BJ (cell line): ENCODE measurements at regions not wholly inside any gene's neighbourhood (a gene's known extent, or its start where the extent isn't known, plus 50 kb on each side); places are given as distances from the start of the nearest gene placed in this dataset.

ENCODE experiments used
- CTCF ChIA-PET: fragments of 350-600 bp; formaldehyde crosslinking; extraction: SDS; loops from one replicate; lab custom pipeline; 2021; ENCODE audit warnings: antibody characterized with exemption, inconsistent platforms; lab: Yijun Ruan, JAX
- POLR2A ChIA-PET: fragments of 300-600 bp; sonication (Branson Sonifier 250); formaldehyde crosslinking; extraction: SDS; loops from one replicate; lab custom pipeline; 2021; ENCODE audit warnings: antibody characterized with exemption; lab: Charles Lee
- DNase-seq: peaks from one replicate; pipeline ENCODE4 v3.0.0-alpha.2; 2011; ENCODE audit warnings: low read depth
- H3K27me3 ChIP-seq: 2 replicates; pipeline ENCODE4 v1.6.0; 2011; ENCODE audit warnings: low read length; ENCODE audit not compliant: control insufficient read depth, insufficient read depth
- H3K36me3 ChIP-seq: 2 replicates; pipeline ENCODE4 v1.5.1; 2011; ENCODE audit warnings: low read length; ENCODE audit not compliant: control insufficient read depth, insufficient read depth
- H3K4me3 ChIP-seq: 2 replicates; pipeline ENCODE4 v1.5.1; 2011; ENCODE audit warnings: low read depth, mild to moderate bottlenecking, control low read depth, low read length
- TF ChIP-seq, protein P1 (sequence below): IDR thresholded peaks from 2 replicates; pipeline ENCODE4 v1.5.1; 2011; ENCODE audit warnings: low read depth, mild to moderate bottlenecking, control low read depth, inconsistent platforms, low read length, moderate library complexity; ENCODE audit not compliant: insufficient read depth

- no peak for DNase-seq
- TF ChIP-seq, protein P1, sequence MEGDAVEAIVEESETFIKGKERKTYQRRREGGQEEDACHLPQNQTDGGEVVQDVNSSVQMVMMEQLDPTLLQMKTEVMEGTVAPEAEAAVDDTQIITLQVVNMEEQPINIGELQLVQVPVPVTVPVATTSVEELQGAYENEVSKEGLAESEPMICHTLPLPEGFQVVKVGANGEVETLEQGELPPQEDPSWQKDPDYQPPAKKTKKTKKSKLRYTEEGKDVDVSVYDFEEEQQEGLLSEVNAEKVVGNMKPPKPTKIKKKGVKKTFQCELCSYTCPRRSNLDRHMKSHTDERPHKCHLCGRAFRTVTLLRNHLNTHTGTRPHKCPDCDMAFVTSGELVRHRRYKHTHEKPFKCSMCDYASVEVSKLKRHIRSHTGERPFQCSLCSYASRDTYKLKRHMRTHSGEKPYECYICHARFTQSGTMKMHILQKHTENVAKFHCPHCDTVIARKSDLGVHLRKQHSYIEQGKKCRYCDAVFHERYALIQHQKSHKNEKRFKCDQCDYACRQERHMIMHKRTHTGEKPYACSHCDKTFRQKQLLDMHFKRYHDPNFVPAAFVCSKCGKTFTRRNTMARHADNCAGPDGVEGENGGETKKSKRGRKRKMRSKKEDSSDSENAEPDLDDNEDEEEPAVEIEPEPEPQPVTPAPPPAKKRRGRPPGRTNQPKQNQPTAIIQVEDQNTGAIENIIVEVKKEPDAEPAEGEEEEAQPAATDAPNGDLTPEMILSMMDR: no peak
- ChIA-PET POLR2A (no interaction called here), CTCF (interaction anchor here (1.2 kb wide), 1 partner anchor 35 kb away, joined by 3 read pairs; no protein-coding TSS in a partner anchor)
- H3K4me3 ChIP-seq: no peak overlapping the region
- H3K27me3 ChIP-seq: no peaks in the 10 kb centered on the region
- H3K36me3 ChIP-seq: no peaks in the 10 kb centered on the region
Observed at GRCh38 chr13:65907666-65908525, 1322.2 kb downstream of the PCDH9 start.

DNA sequence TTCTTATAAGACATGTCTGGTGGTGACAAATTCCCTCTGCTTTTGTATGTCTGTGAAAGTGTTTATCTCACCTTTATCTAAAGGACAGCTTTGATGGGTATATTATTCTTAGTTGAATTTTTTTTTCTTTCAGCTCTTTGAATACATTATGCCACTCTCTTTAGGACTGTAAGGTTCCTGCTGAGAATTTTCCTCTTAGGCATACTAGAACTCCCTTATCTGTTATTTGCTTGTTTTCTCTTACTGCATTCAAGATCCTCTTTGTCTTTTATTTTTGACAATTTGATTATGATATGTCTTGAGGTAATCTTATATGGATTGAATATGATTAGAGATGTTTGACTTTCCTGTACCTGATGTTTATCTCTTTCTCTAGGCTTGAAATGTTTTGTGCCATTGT is 1328.4 kb downstream of the PCDH9 start:
- CTCF ChIA-PET: no interaction called here
- POLR2A ChIA-PET: no interaction called here
- no peaks in the 10 kb centered on the region for H3K27me3 ChIP-seq

DNA sequence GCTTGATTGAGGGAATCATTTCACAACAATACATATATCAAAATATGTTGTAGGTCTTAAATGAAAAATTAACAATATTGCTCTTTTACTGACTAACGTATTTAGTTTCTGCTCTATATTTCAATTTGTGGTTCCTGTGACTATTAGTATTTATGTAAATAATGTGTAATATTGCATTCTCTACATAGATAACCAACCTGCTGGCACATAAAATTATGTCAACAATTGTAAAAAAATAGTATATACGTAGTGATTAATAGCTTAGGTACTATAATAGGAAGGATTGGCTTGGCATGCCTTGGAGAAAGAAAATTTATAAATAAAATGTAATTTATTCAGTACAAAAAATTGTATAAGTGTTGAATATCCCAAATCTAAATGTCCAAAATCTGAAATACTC is 1336.1 kb downstream of the PCDH9 start:
- Histone ChIP-seq H3K27me3 (no peaks in the 10 kb centered on the region), H3K36me3 (no peaks in the 10 kb centered on the region), H3K4me3 (no peak overlapping the region)
- TF ChIP-seq, protein P1: no peak
- ChIA-PET POLR2A (no interaction called here), CTCF (no interaction called here)
- DNase-seq: no peak

More for the DNA sequence above, 1328.4 kb downstream of the PCDH9 start:
- Histone ChIP-seq H3K4me3 (no peak overlapping the region), H3K36me3 (no peaks in the 10 kb centered on the region)
- DNase-seq: no peak
- TF ChIP-seq, protein P1: no peak

DNA sequence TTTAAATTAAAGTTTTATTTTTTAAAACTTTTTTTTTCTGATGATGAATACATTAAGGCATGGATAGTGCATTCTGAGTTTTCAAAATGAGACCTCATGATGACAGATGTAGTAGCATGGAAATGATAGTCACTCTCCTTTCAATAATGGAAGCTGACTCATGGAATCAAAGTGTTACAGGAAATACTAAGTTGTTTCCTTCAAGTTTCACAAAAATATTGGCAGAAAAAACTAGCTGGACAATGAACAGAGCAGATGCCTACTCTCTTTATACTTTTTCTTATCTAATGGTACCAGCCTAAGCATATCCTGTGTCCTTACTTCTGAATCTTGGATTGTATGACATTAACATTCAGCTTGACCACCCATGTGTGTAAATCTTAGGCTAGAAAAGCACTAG is 1337.3 kb downstream of the PCDH9 start:
- Histone ChIP-seq H3K27me3 (no peaks in the 10 kb centered on the region), H3K4me3 (no peak overlapping the region), H3K36me3 (no peaks in the 10 kb centered on the region)
- POLR2A ChIA-PET: no interaction called here
- no peak for DNase-seq
- TF ChIP-seq, protein P1: no peak
- CTCF ChIA-PET: no interaction called here

DNA sequence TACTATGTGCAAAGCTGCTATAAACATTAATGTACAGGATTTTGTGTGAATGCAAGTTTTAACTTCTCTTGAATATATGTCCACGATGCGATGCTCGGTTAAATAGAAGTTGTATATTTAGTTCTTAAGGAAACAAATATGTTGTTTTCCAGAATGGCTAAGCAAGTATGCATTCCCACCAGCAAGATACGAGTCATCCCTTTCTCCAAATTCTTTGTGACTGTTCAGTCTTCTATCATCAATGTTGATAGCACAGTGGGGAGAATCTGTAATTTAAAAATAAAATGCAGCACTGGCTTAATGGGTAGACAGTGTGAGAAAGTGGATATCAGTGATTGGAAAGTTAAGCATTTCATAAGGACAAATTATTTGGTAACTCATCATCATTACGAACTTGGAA is 1340.8 kb downstream of the PCDH9 start:
- no peaks in the 10 kb centered on the region for H3K27me3 ChIP-seq
- H3K4me3 ChIP-seq: no peak overlapping the region
- ChIA-PET CTCF (no interaction called here), POLR2A (no interaction called here)
- H3K36me3 ChIP-seq: no peaks in the 10 kb centered on the region
- TF ChIP-seq, protein P1: no peak
- no peak for DNase-seq
